ENCODE measurements at regions not wholly inside any gene's neighbourhood (a gene's known extent, or its start where the extent isn't known, plus 50 kb on each side); places are given as distances from the start of the nearest gene placed in this dataset.
A peak's percentile ranks its signal among the peaks of the same experiment; 100 is the strongest.

- DNase-seq (ENCODE audit: low spot score): peak; percentile 41
These were observed 426.4 kb downstream of the CTTN start for GRCh38 chr11:70824605-70825245.

- no peak for DNase-seq (ENCODE audit: low spot score)
These were observed 426.4 kb downstream of the SHANK2 start for GRCh38 chr11:70825893-70826540.

- peak; percentile 45 for DNase-seq (ENCODE audit: low spot score)
These were observed 425.6 kb downstream of the SHANK2 start for GRCh38 chr11:70826541-70827335.

- DNase-seq (ENCODE audit: low spot score): peak; percentile 64
These were observed 423.7 kb downstream of the SHANK2 start for GRCh38 chr11:70828593-70829082.

- DNase-seq (ENCODE audit: low spot score): no peak
These were observed 423.1 kb downstream of the SHANK2 start for GRCh38 chr11:70829134-70829885.

- DNase-seq (ENCODE audit: low spot score): no peak
These were observed 422.5 kb downstream of the SHANK2 start for GRCh38 chr11:70829886-70830272.

- DNase-seq (ENCODE audit: low spot score): no peak
These were observed 419.4 kb downstream of the SHANK2 start for GRCh38 chr11:70833011-70833410.

GRCh38 chr11:70833554-70833953, 418.8 kb downstream of the SHANK2 start:
- DNase-seq (ENCODE audit: low spot score): no peak

GRCh38 chr11:70834277-70834940, 418.0 kb downstream of the SHANK2 start:
- no peak for DNase-seq (ENCODE audit: low spot score)

GRCh38 chr11:70834984-70835560, 417.3 kb downstream of the SHANK2 start:
- DNase-seq (ENCODE audit: low spot score): no peak

GRCh38 chr11:70836071-70836470, 416.3 kb downstream of the SHANK2 start:
- DNase-seq (ENCODE audit: low spot score): no peak

- DNase-seq (ENCODE audit: low spot score): no peak
These were observed 414.2 kb downstream of the SHANK2 start for GRCh38 chr11:70838198-70838597.

- no peak for DNase-seq (ENCODE audit: low spot score)
These were observed 412.5 kb downstream of the SHANK2 start for GRCh38 chr11:70839851-70840250.

GRCh38 chr11:70841264-70841663, 411.1 kb downstream of the SHANK2 start:
- no peak for DNase-seq (ENCODE audit: low spot score)

GRCh38 chr11:70842256-70842655, 410.1 kb downstream of the SHANK2 start:
- no peak for DNase-seq (ENCODE audit: low spot score)

GRCh38 chr11:70842701-70843100, 409.7 kb downstream of the SHANK2 start:
- no peak for DNase-seq (ENCODE audit: low spot score)

GRCh38 chr11:70843906-70844305, 408.5 kb downstream of the SHANK2 start:
- DNase-seq (ENCODE audit: low spot score): no peak

- DNase-seq (ENCODE audit: low spot score): no peak
These were observed 408.0 kb downstream of the SHANK2 start for GRCh38 chr11:70844387-70844786.

GRCh38 chr11:70845591-70846041, 406.8 kb downstream of the SHANK2 start:
- DNase-seq (ENCODE audit: low spot score): no peak

- DNase-seq (ENCODE audit: low spot score): no peak
These were observed 405.4 kb downstream of the SHANK2 start for GRCh38 chr11:70846781-70847655.

All from AG08396 (cell line).